Fibroblast of lung (primary cell): ENCODE measurements at regions not wholly inside any gene's neighbourhood (a gene's known extent, or its start where the extent isn't known, plus 50 kb on each side); places are given as distances from the start of the nearest gene placed in this dataset.

ENCODE experiments used
- DNase-seq, 2 donors: peaks; one replicate each; pipeline versions ENCODE4 v3.0.0 to v3.0.0-alpha.2; 2010; ENCODE audit warnings: low read depth in 2 of 2
- H2AFZ ChIP-seq: 2 replicates; pipeline ENCODE4 v1.5.1; 2012; ENCODE audit warnings: low read length, control low read depth, inconsistent platforms
- H3K27ac ChIP-seq: 2 replicates; pipeline ENCODE4 v1.5.1; 2011; ENCODE audit warnings: low read length, control low read depth; ENCODE audit not compliant: insufficient read depth
- H3K27me3 ChIP-seq: 2 replicates; pipeline ENCODE4 v1.5.1; 2011; ENCODE audit warnings: mild to moderate bottlenecking, low read length; ENCODE audit not compliant: control insufficient read depth, insufficient read depth
- H3K36me3 ChIP-seq: 2 replicates; pipeline ENCODE4 v1.5.1; 2011; ENCODE audit warnings: low read length; ENCODE audit not compliant: control insufficient read depth, insufficient read depth
- H3K4me1 ChIP-seq: 2 replicates; pipeline ENCODE4 v1.5.1; 2011; ENCODE audit warnings: low read length; ENCODE audit not compliant: control insufficient read depth, insufficient read depth; ENCODE audit errors: extremely low read depth
- H3K4me2 ChIP-seq: 2 replicates; pipeline ENCODE4 v1.5.1; 2011; ENCODE audit warnings: low read length, control low read depth; ENCODE audit not compliant: insufficient read depth; ENCODE audit errors: extremely low read depth
- H3K4me3 ChIP-seq, 4 experiments: fragments of 200-600 bp in 1 of 4; sonication (generic) in 1 of 4; replicated peaks in 1 of 4; 2 replicates each; pipeline ENCODE4 v1.5.1; 2011 to 2016; ENCODE audit warnings: low read length in 4 of 4, low read depth in 3 of 4, mild to moderate bottlenecking in 3 of 4, control low read depth in 2 of 4, inconsistent platforms in 1 of 4, mixed read lengths in 1 of 4; ENCODE audit not compliant: insufficient read depth in 1 of 4; ENCODE audit errors: control extremely low read depth in 1 of 4
- H3K79me2 ChIP-seq: 2 replicates; pipeline ENCODE4 v1.5.1; 2012; ENCODE audit warnings: mild to moderate bottlenecking, low read length, inconsistent platforms; ENCODE audit not compliant: control insufficient read depth, insufficient read depth
- H3K9ac ChIP-seq: 2 replicates; pipeline ENCODE4 v1.5.1; 2011; ENCODE audit warnings: mild to moderate bottlenecking, low read length, control low read depth; ENCODE audit not compliant: insufficient read depth
- H3K9me3 ChIP-seq: 2 replicates; pipeline ENCODE4 v1.5.1; 2012; ENCODE audit warnings: low read depth, low read length; ENCODE audit not compliant: control insufficient read depth, insufficient read depth
- H4K20me1 ChIP-seq: 2 replicates; pipeline ENCODE4 v1.5.1; 2011; ENCODE audit warnings: low read length; ENCODE audit not compliant: control insufficient read depth, insufficient read depth; ENCODE audit errors: extremely low read depth
- CTCF ChIP-seq, 2 donors: IDR thresholded peaks in 1 of 2; conservative IDR thresholded peaks in 1 of 2; 1 replicate in 1 of 2; 2 replicates in 1 of 2; pipeline ENCODE4 v1.5.1; 2011 to 2012; ENCODE audit warnings: low read length in 2 of 2, control low read depth in 1 of 2, inconsistent platforms in 1 of 2, low read depth in 1 of 2, mild to moderate bottlenecking in 1 of 2
- EZH2 ChIP-seq: IDR thresholded peaks from 2 replicates; pipeline ENCODE4 v1.5.1; 2012; ENCODE audit warnings: low read length, control low read depth, mild to moderate bottlenecking; ENCODE audit errors: missing control alignments

GRCh38 chr7:119916501-119916900 lies 356.5 kb upstream of the KCND2 start:
- H2AFZ ChIP-seq = no peak overlapping the region
- H3K9me3 ChIP-seq = no peaks in the 10 kb centered on the region
- H3K36me3 ChIP-seq = no peaks in the 10 kb centered on the region
- TF ChIP-seq EZH2 (no peak), CTCF (conservative IDR thresholded peaks at IDR 0.05 in 1 of 2, IDR thresholded peaks at IDR 0.05 in 1 of 2; ENCODE audit: low read depth in 1 of 2, low read length in 2 of 2) (no peak)
- H3K79me2 ChIP-seq = no peaks in the 10 kb centered on the region
- H3K27ac ChIP-seq = no peak overlapping the region
- H3K9ac ChIP-seq = no peak overlapping the region
- H3K4me3 ChIP-seq = no peak overlapping the region
- no peak overlapping the region for H3K4me2 ChIP-seq
- H4K20me1 ChIP-seq = no peaks in the 10 kb centered on the region
- no peaks in the 10 kb centered on the region for H3K27me3 ChIP-seq
- H3K4me1 ChIP-seq = no peaks in the 10 kb centered on the region
- no peak for DNase-seq

GRCh38 chr7:119918185-119918584 lies 354.8 kb upstream of the KCND2 start:
- no peaks in the 10 kb centered on the region for H3K9me3 ChIP-seq
- no peaks in the 10 kb centered on the region for H3K79me2 ChIP-seq
- DNase-seq = no peak
- no peaks in the 10 kb centered on the region for H3K27me3 ChIP-seq
- no peaks in the 10 kb centered on the region for H3K4me1 ChIP-seq
- H3K9ac ChIP-seq = no peak overlapping the region
- no peak overlapping the region for H3K4me2 ChIP-seq
- no peak overlapping the region for H3K4me3 ChIP-seq
- no peak overlapping the region for H2AFZ ChIP-seq
- no peaks in the 10 kb centered on the region for H4K20me1 ChIP-seq
- no peaks in the 10 kb centered on the region for H3K36me3 ChIP-seq
- H3K27ac ChIP-seq = no peak overlapping the region
- TF ChIP-seq EZH2 = no peak
- TF ChIP-seq CTCF (conservative IDR thresholded peaks at IDR 0.05 in 1 of 2, IDR thresholded peaks at IDR 0.05 in 1 of 2; ENCODE audit: low read depth in 1 of 2, low read length in 2 of 2) = no peak

- no peaks in the 10 kb centered on the region for H3K79me2 ChIP-seq
- H3K4me2 ChIP-seq = no peak overlapping the region
- no peaks in the 10 kb centered on the region for H4K20me1 ChIP-seq
- DNase-seq = no peak
- TF ChIP-seq CTCF (conservative IDR thresholded peaks at IDR 0.05 in 1 of 2, IDR thresholded peaks at IDR 0.05 in 1 of 2; ENCODE audit: low read depth in 1 of 2, low read length in 2 of 2) (no peak), EZH2 (no peak)
- no peaks in the 10 kb centered on the region for H3K4me1 ChIP-seq
- no peak overlapping the region for H3K4me3 ChIP-seq
- H3K36me3 ChIP-seq = no peaks in the 10 kb centered on the region
- no peak overlapping the region for H3K27ac ChIP-seq
- no peaks in the 10 kb centered on the region for H3K27me3 ChIP-seq
- H3K9ac ChIP-seq = no peak overlapping the region
- H3K9me3 ChIP-seq = no peaks in the 10 kb centered on the region
- no peak overlapping the region for H2AFZ ChIP-seq
These were observed 353.0 kb upstream of the KCND2 start for GRCh38 chr7:119919986-119920385.
